ENCODE measurements at regions not wholly inside any gene's neighbourhood (a gene's known extent, or its start where the extent isn't known, plus 50 kb on each side); places are given as distances from the start of the nearest gene placed in this dataset.

- no peak for TF ChIP-seq CTCF (IDR thresholded peaks at IDR 0.05)
- TF ChIP-seq, protein P1, sequence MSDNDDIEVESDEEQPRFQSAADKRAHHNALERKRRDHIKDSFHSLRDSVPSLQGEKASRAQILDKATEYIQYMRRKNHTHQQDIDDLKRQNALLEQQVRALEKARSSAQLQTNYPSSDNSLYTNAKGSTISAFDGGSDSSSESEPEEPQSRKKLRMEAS (IDR thresholded peaks at IDR 0.05; ENCODE audit: low read depth), result no peak
- TF ChIP-seq TAF1 (IDR thresholded peaks at IDR 0.05; ENCODE audit: borderline replicate concordance, low read depth, low read length), result no peak
- TF ChIP-seq GABPA (IDR thresholded peaks at IDR 0.05; ENCODE audit: low read depth), result no peak
- no peak for TF ChIP-seq GATA2 (CRISPR knock-in tag; IDR thresholded peaks at IDR 0.05)
- TF ChIP-seq, protein P2, sequence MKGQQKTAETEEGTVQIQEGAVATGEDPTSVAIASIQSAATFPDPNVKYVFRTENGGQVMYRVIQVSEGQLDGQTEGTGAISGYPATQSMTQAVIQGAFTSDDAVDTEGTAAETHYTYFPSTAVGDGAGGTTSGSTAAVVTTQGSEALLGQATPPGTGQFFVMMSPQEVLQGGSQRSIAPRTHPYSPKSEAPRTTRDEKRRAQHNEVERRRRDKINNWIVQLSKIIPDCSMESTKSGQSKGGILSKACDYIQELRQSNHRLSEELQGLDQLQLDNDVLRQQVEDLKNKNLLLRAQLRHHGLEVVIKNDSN (IDR thresholded peaks at IDR 0.05; ENCODE audit: borderline replicate concordance, low read depth), result no peak
- no peak for TF ChIP-seq PBX3 (IDR thresholded peaks at IDR 0.05)
Observed at GRCh38 chr5:123906698-123907295, 394.8 kb downstream of the CSNK1G3 start.

All from SK-N-SH (cell line).